Right atrium auricular region (tissue), 2 donors: ENCODE measurements at regions not wholly inside any gene's neighbourhood (a gene's known extent, or its start where the extent isn't known, plus 50 kb on each side); places are given as distances from the start of the nearest gene placed in this dataset.

Source experiments
- DNase-seq: peaks from one replicate; pipeline ENCODE4 v3.0.0-alpha.2; 2019; ENCODE audit warnings: low spot score
- H3K27ac ChIP-seq, 2 donors: fragments of 200-600 bp; sonication (generic); 1 replicate in 1 of 2; 2 replicates in 1 of 2; pipeline ENCODE4 v1.5.1; 2016 to 2019
- H3K27me3 ChIP-seq, 2 donors: fragments of 200-600 bp; sonication (generic); one replicate each; pipeline versions ENCODE4 v1.5.1 to v1.6.0; 2017 to 2019
- H3K36me3 ChIP-seq: fragments of 200-600 bp; sonication (generic); one replicate; pipeline ENCODE4 v1.5.1; 2016
- H3K4me1 ChIP-seq, 2 donors: fragments of 200-600 bp; sonication (generic); one replicate each; pipeline versions ENCODE4 v1.5.1 to v1.6.0; 2017 to 2019
- H3K4me3 ChIP-seq, 2 donors: fragments of 200-600 bp; sonication (generic); 1 replicate in 1 of 2; 2 replicates in 1 of 2; pipeline ENCODE4 v1.5.1; 2017 to 2019; ENCODE audit warnings: mild to moderate bottlenecking in 1 of 2, moderate library complexity in 1 of 2
- H3K9me3 ChIP-seq, 2 donors: fragments of 200-600 bp; sonication (generic); one replicate each; pipeline ENCODE4 v1.5.1; 2019
- TF ChIP-seq, protein P1 (sequence below), 2 donors: fragments of 200-600 bp; sonication (generic); IDR thresholded peaks; one replicate each; pipeline ENCODE4 v1.5.1; 2019; ENCODE audit warnings: antibody characterized with exemption in 2 of 2

DNA sequence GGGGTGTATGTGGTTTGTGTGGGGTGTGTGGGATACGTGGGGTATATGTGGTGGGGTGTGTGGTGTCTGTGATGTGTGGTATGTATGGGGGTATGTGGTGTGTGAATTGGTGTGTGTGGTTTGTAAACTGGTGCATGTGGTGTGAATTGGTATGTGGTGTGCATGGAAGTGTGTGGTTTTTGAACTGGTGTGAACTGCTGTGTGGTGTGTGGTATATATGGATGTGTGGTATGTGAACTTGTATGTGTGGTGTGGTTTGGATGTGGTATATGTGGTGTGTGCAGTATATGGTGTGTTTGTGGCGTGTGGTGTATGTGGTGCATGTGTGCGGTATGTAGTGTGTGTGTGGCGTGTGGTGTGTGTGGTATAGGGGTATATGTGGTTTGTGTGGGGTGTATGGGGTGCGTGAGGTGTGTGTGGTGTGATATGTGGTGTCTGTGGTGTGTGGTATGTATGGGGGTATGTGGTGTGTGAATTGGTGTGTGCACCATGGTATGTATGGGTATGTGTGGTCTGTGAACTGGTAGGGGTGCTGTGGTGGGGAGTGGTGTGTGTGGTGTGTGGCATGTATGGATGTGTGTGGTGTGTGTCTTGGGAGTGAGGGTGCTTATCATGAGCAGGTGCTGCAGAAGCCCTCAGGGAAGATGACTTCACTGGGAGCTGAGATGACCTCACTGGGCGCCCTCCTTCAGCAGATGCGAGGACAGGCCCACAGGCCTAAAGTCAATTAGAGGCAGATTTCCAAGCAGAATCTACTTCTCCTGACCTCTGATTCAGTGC, 209.6 kb upstream of the TNP1 start:
- H3K36me3 ChIP-seq: no peaks in the 10 kb centered on the region
- TF ChIP-seq, protein P1, sequence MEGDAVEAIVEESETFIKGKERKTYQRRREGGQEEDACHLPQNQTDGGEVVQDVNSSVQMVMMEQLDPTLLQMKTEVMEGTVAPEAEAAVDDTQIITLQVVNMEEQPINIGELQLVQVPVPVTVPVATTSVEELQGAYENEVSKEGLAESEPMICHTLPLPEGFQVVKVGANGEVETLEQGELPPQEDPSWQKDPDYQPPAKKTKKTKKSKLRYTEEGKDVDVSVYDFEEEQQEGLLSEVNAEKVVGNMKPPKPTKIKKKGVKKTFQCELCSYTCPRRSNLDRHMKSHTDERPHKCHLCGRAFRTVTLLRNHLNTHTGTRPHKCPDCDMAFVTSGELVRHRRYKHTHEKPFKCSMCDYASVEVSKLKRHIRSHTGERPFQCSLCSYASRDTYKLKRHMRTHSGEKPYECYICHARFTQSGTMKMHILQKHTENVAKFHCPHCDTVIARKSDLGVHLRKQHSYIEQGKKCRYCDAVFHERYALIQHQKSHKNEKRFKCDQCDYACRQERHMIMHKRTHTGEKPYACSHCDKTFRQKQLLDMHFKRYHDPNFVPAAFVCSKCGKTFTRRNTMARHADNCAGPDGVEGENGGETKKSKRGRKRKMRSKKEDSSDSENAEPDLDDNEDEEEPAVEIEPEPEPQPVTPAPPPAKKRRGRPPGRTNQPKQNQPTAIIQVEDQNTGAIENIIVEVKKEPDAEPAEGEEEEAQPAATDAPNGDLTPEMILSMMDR (IDR thresholded peaks at IDR 0.05): no peak
- H3K27me3 ChIP-seq: no peaks in the 10 kb centered on the region
- peaks cover 0 to 11% of the 10 kb centered on the region in 2 donors for H3K4me1 ChIP-seq
- DNase-seq: no peak
- no peaks in the 10 kb centered on the region for H3K9me3 ChIP-seq
- no peak overlapping the region for H3K4me3 ChIP-seq
- no peak overlapping the region for H3K27ac ChIP-seq

DNA sequence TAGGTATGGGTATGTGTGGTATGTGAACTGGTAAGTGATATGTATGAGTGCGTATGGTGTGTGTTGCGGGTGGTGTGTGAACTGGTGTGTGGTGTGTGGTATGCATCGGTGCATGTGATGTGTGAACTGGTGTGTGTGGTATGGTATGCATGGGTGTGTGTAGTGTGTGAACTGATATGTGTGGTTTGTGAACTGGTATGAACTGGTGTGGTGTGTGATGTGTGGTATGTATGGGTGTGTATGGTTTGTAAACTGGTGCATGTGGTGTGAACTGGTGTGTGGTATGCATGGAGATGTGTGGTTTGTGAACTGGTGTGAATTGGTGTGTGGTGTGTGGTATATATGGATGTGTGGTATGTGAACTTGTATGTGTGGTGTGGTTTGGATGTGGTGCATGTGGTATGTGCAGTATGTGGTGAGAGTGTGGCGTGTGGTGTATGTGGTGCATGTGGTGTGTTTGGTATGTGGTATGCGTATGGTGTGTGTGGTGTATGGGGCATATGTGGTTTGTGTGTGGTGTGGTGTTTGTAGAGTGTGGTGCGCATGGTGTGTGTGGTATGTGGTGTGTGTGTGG, 208.9 kb upstream of the TNP1 start:
- Histone ChIP-seq H3K9me3 (no peaks in the 10 kb centered on the region), H3K4me1 (peaks cover 0 to 15% of the 10 kb centered on the region in 2 donors), H3K4me3 (no peak overlapping the region), H3K36me3 (no peaks in the 10 kb centered on the region), H3K27me3 (no peaks in the 10 kb centered on the region), H3K27ac (no peak overlapping the region)
- TF ChIP-seq, protein P1 (IDR thresholded peaks at IDR 0.05): no peak
- no peak for DNase-seq

DNA sequence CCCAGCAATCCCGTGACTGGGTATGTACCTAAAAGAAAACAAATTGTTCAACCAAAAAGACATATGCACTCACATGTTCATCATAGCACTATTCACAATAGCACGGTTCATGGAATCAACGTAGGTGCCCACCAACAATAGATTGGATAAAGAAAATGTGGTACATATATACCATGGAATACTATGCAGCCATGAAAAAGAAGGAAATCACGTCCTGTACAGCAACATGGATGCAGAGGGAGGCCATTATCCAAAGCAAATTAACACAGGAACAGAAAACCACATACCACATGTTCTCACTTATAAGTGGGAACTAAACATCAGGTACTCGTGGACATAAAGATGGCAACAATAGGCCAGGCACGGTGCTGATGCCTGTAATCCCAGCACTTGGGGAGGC, 207.9 kb upstream of the TNP1 start:
- H3K4me1 ChIP-seq: peaks cover 0 to 16% of the 10 kb centered on the region in 2 donors
- no peaks in the 10 kb centered on the region for H3K36me3 ChIP-seq
- H3K9me3 ChIP-seq: no peaks in the 10 kb centered on the region
- H3K27me3 ChIP-seq: no peaks in the 10 kb centered on the region
- no peak overlapping the region for H3K27ac ChIP-seq
- TF ChIP-seq, protein P1 (IDR thresholded peaks at IDR 0.05): no peak
- DNase-seq: no peak
- no peak overlapping the region for H3K4me3 ChIP-seq

DNA sequence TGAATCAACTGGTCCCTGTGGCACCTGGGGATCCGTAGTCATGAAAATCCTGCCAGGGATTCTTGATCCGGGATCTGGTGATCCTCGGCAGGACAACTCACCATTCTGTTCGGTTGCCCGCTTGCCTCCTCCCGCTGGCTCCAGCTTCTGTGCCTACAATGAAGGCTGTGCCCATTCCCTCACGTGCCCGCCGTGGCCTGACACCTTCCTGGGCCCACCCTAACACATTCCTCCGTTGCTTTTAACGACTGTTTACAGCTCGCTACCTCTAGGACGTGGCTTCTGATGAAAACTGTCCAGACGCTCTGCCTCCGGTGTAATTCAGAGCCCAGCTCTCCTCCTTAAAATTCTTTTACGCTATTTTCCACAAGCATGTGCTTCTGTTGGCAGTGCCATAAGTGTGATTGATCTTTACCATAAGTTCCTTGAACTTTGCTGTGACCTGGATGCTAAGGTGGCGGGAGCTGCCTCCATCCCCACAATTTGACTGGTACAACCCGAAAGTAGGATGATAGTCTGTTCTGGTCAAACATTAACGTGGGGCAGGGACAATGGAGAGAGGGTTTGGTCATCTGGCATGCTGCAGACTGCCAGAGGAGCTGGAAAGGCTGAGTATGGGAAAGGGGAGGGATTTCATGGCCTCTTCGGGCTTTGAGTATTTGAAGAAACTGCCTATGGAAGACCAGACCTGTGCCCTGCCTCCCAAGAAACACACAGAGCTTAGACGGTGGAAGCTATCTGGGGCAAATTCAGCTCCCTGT, 206.8 kb upstream of the TNP1 start:
- no peaks in the 10 kb centered on the region for H3K9me3 ChIP-seq
- H3K27me3 ChIP-seq: no peaks in the 10 kb centered on the region
- no peak overlapping the region for H3K4me3 ChIP-seq
- DNase-seq: no peak
- TF ChIP-seq, protein P1 (IDR thresholded peaks at IDR 0.05): no peak
- no peaks in the 10 kb centered on the region for H3K36me3 ChIP-seq
- peaks cover 0 to 16% of the 10 kb centered on the region in 2 donors for H3K4me1 ChIP-seq
- H3K27ac ChIP-seq: peak overlapping the region in 1 of 2 donors; percentile 50

DNA sequence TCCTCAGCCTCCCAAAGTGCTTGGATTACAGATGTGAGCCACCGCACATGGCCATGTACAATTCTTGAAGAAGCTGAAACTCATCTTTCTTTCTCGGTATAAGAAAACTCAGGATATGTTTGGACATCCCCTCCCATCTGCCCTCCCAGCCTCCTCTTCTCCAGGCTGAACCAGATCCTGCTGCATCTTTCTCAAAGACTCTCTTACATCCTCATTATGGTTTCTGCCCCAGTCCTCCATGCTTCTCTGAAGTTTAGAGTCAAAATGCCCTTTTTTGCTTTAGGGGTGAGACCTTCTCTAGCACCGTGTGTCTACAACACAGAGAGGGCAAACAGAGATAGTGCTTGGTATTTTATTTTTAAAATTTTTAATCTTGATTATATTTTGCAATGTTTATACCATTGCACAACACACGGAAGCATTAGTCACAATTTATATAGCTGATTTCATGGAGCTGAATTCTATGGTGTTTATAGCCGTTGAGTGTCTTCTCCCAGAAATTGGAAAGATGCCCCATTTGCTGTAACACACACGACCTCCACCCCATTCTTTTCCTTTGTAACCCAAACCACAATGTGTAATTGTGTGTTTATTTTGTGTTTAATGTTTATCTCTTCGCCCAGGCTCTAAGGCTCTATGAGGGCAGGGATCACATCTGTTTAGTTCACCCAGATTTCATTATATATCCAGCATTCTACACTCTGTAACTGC, 206.0 kb upstream of the TNP1 start:
- Histone ChIP-seq H3K27me3 (no peaks in the 10 kb centered on the region), H3K27ac (no peak overlapping the region), H3K36me3 (no peaks in the 10 kb centered on the region), H3K4me1 (peaks cover 0 to 16% of the 10 kb centered on the region in 2 donors), H3K4me3 (no peak overlapping the region), H3K9me3 (no peaks in the 10 kb centered on the region)
- TF ChIP-seq, protein P1 (IDR thresholded peaks at IDR 0.05): no peak
- no peak for DNase-seq
